ENCODE measurements at regions not wholly inside any gene's neighbourhood (a gene's known extent, or its start where the extent isn't known, plus 50 kb on each side); places are given as distances from the start of the nearest gene placed in this dataset.
A peak's percentile ranks its signal among the peaks of the same experiment; 100 is the strongest.

- peak; percentile 71 for DNase-seq (ENCODE audit: low spot score)
Measured at GRCh38 chr3:152192936-152193672, 75.6 kb upstream of the MBNL1 start.

- DNase-seq (ENCODE audit: low spot score): no peak
Measured at GRCh38 chr3:152193673-152194267, 75.0 kb upstream of the MBNL1 start.

GRCh38 chr3:152195206-152195605, 73.5 kb upstream of the MBNL1 start:
- DNase-seq (ENCODE audit: low spot score): no peak

GRCh38 chr3:152196782-152197181, 71.9 kb upstream of the MBNL1 start:
- DNase-seq (ENCODE audit: low spot score): no peak

GRCh38 chr3:152197451-152197850, 71.3 kb upstream of the MBNL1 start:
- DNase-seq (ENCODE audit: low spot score): peak; percentile 65

GRCh38 chr3:152197937-152198336, 70.8 kb upstream of the MBNL1 start:
- no peak for DNase-seq (ENCODE audit: low spot score)

- no peak for DNase-seq (ENCODE audit: low spot score)
Measured at GRCh38 chr3:152198665-152199064, 70.1 kb upstream of the MBNL1 start.

- no peak for DNase-seq (ENCODE audit: low spot score)
Measured at GRCh38 chr3:152199102-152199840, 69.5 kb upstream of the MBNL1 start.

- no peak for DNase-seq (ENCODE audit: low spot score)
Measured at GRCh38 chr3:152200476-152201420, 68.0 kb upstream of the MBNL1 start.

GRCh38 chr3:152202976-152203626, 65.6 kb upstream of the MBNL1 start:
- DNase-seq (ENCODE audit: low spot score): no peak

GRCh38 chr3:152203652-152204051, 65.1 kb upstream of the MBNL1 start:
- DNase-seq (ENCODE audit: low spot score): peak; percentile 76

GRCh38 chr3:152204218-152204617, 64.5 kb upstream of the MBNL1 start:
- no peak for DNase-seq (ENCODE audit: low spot score)

GRCh38 chr3:152205097-152205593, 63.6 kb upstream of the MBNL1 start:
- DNase-seq (ENCODE audit: low spot score): no peak

GRCh38 chr3:152206243-152206760, 62.4 kb upstream of the MBNL1 start:
- DNase-seq (ENCODE audit: low spot score): no peak

GRCh38 chr3:152208439-152208838, 60.3 kb upstream of the MBNL1 start:
- no peak for DNase-seq (ENCODE audit: low spot score)

- DNase-seq (ENCODE audit: low spot score): no peak
Measured at GRCh38 chr3:152209060-152209459, 59.7 kb upstream of the MBNL1 start.

GRCh38 chr3:152209776-152210175, 59.0 kb upstream of the MBNL1 start:
- DNase-seq (ENCODE audit: low spot score): no peak

GRCh38 chr3:152210697-152211096, 58.0 kb upstream of the MBNL1 start:
- no peak for DNase-seq (ENCODE audit: low spot score)

- no peak for DNase-seq (ENCODE audit: low spot score)
Measured at GRCh38 chr3:152211655-152212054, 57.1 kb upstream of the MBNL1 start.

- no peak for DNase-seq (ENCODE audit: low spot score)
Measured at GRCh38 chr3:152213203-152213602, 55.5 kb upstream of the MBNL1 start.

GRCh38 chr3:152213938-152214337, 54.8 kb upstream of the MBNL1 start:
- no peak for DNase-seq (ENCODE audit: low spot score)

Data from umbilical cord (tissue), 1 donor.